Smooth muscle cell (in vitro differentiated cells): ENCODE measurements at regions not wholly inside any gene's neighbourhood (a gene's known extent, or its start where the extent isn't known, plus 50 kb on each side); places are given as distances from the start of the nearest gene placed in this dataset.

Experiments used
- DNase-seq: peaks from one replicate; lab custom pipeline; 2025; ENCODE audit not compliant: unreplicated experiment; lab: John Stamatoyannopoulos, UW
- H2AFZ ChIP-seq: fragments of 200-600 bp; sonication (generic); 2 replicates; pipeline ENCODE4 v1.6.0; 2016; ENCODE audit warnings: antibody characterized with exemption, low read depth, mild to moderate bottlenecking
- H3F3A ChIP-seq: fragments of 200-600 bp; sonication (generic); 2 replicates; pipeline ENCODE4 v1.6.0; 2017; ENCODE audit warnings: antibody characterized with exemption, low read depth
- H3K27ac ChIP-seq: fragments of 200-600 bp; sonication (generic); 2 replicates; pipeline ENCODE4 v1.5.1; 2016; ENCODE audit warnings: low read depth, mild to moderate bottlenecking
- H3K27me3 ChIP-seq: fragments of 200-600 bp; sonication (generic); 2 replicates; pipeline ENCODE4 v1.6.1; 2016; ENCODE audit warnings: low read depth, mild to moderate bottlenecking
- H3K36me3 ChIP-seq: fragments of 200-600 bp; sonication (generic); 2 replicates; pipeline ENCODE4 v1.5.1; 2016; ENCODE audit warnings: low read depth
- H3K4me1 ChIP-seq: fragments of 200-600 bp; sonication (generic); 2 replicates; pipeline ENCODE4 v1.5.1; 2016; ENCODE audit warnings: low read depth
- H3K4me2 ChIP-seq: fragments of 200-600 bp; sonication (generic); 2 replicates; pipeline ENCODE4 v1.6.0; 2016; ENCODE audit warnings: mild to moderate bottlenecking
- H3K4me3 ChIP-seq: fragments of 200-600 bp; sonication (generic); 2 replicates; pipeline ENCODE4 v1.5.1; 2016; ENCODE audit warnings: mild to moderate bottlenecking
- H3K79me2 ChIP-seq: fragments of 200-600 bp; sonication (generic); 2 replicates; pipeline ENCODE4 v1.6.0; 2016; ENCODE audit warnings: low read depth, mild to moderate bottlenecking
- H3K9ac ChIP-seq: fragments of 200-600 bp; sonication (generic); 2 replicates; pipeline ENCODE4 v1.6.0; 2016; ENCODE audit warnings: low read depth
- H3K9me3 ChIP-seq: fragments of 200-600 bp; sonication (generic); replicated peaks from 2 replicates; pipeline ENCODE4 v1.5.1; 2016; ENCODE audit warnings: low read depth
- H4K20me1 ChIP-seq: fragments of 200-600 bp; sonication (generic); 2 replicates; pipeline ENCODE4 v1.6.0; 2016; ENCODE audit warnings: low read depth
- CTCF ChIP-seq: fragments of 200-600 bp; sonication (generic); IDR thresholded peaks from 2 replicates; pipeline ENCODE4 v1.5.1; 2017; ENCODE audit warnings: borderline replicate concordance, mild to moderate bottlenecking, antibody characterized with exemption; ENCODE audit not compliant: insufficient read depth, poor library complexity, severe bottlenecking
- WGBS: methylation state at CpG from one replicate; pipeline ENCODE4 v1.1.7; 2016; ENCODE audit warnings: low lambda C conversion rate; 5-methylcytosine and 5-hydroxymethylcytosine counted together

DNA sequence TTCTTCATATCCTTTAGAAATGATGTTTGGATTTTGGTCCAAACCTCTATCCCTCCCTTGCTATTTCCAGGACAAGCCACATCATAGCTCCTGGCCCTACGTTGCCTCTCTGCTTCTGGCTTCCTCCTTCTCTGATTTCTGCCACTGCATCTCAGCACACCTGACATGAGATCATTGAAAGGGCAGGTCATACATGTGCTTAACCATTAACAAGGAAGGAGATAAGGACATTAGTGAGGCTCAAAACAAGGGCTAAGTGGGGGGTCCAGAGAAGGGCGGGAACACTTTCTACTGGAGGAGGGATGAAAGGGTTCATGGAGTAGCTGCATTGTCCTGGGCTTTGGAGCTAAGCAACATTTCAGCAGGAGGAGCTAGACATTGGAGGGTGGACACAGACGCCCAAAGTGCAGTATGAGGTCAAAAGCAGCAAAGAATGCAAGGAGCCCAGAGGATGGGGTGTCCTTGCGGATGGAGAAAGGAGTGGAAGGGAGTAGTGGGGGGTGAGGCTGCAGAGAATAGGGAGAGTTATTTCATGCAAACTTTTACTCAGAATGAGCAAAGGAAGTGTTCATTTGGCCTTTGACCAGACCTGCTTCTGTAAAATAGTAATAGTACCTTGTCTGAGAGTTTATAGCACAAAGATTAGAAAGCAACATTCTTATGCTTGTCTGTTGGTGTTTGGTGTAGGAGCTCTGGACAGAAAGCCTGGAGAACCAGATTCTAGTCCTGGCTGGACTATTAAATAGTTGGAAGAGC is 102.4 kb upstream of the CREB5 start:
- DNase-seq = no peak
- no peak overlapping the region for H3K4me2 ChIP-seq
- no peak overlapping the region for H3K9ac ChIP-seq
- H3F3A ChIP-seq = no peaks in the 10 kb centered on the region
- H3K9me3 ChIP-seq = no peaks in the 10 kb centered on the region
- H3K36me3 ChIP-seq = no peaks in the 10 kb centered on the region
- H3K4me3 ChIP-seq = no peak overlapping the region
- H3K79me2 ChIP-seq = no peaks in the 10 kb centered on the region
- TF ChIP-seq CTCF = no peak
- no peaks in the 10 kb centered on the region for H3K4me1 ChIP-seq
- H4K20me1 ChIP-seq = no peaks in the 10 kb centered on the region
- 70% methylated on average over 4 of the region's 4 CpGs for WGBS
- peaks cover 29% of the 10 kb centered on the region for H3K27me3 ChIP-seq
- H3K27ac ChIP-seq = no peak overlapping the region
- no peak overlapping the region for H2AFZ ChIP-seq

GRCh38 chr7:28310460-28310848 is 101.9 kb upstream of the CREB5 start:
- Histone ChIP-seq H3K9ac (no peak overlapping the region), H4K20me1 (no peaks in the 10 kb centered on the region), H3F3A (peaks cover under 1% of the 10 kb centered on the region), H3K4me1 (no peaks in the 10 kb centered on the region), H3K27ac (no peak overlapping the region), H3K4me2 (no peak overlapping the region), H3K36me3 (no peaks in the 10 kb centered on the region), H2AFZ (no peak overlapping the region), H3K9me3 (no peaks in the 10 kb centered on the region), H3K79me2 (no peaks in the 10 kb centered on the region), H3K27me3 (peaks cover 25% of the 10 kb centered on the region), H3K4me3 (no peak overlapping the region)
- TF ChIP-seq CTCF = no peak
- no peak for DNase-seq
- WGBS = 96% methylated on average over 6 of the region's 6 CpGs

- Histone ChIP-seq H3K36me3 (no peaks in the 10 kb centered on the region), H3K9me3 (no peaks in the 10 kb centered on the region), H3K79me2 (no peaks in the 10 kb centered on the region), H3K9ac (no peak overlapping the region), H3K4me3 (no peak overlapping the region), H3K4me2 (no peak overlapping the region), H3K4me1 (no peaks in the 10 kb centered on the region), H4K20me1 (no peaks in the 10 kb centered on the region), H3F3A (peaks cover 5% of the 10 kb centered on the region), H3K27me3 (peaks cover 19% of the 10 kb centered on the region), H3K27ac (no peak overlapping the region), H2AFZ (no peak overlapping the region)
- 66% methylated on average over 12 of the region's 12 CpGs for WGBS
- DNase-seq = no peak
- TF ChIP-seq CTCF = no peak
Observed at GRCh38 chr7:28311670-28312069, 100.6 kb upstream of the CREB5 start.

GRCh38 chr7:28312948-28313347 is 99.4 kb upstream of the CREB5 start:
- TF ChIP-seq CTCF = no peak
- WGBS = 93% methylated on average over 6 of the region's 6 CpGs
- Histone ChIP-seq H3F3A (peaks cover 15% of the 10 kb centered on the region), H3K27ac (no peak overlapping the region), H3K9me3 (no peaks in the 10 kb centered on the region), H3K9ac (no peak overlapping the region), H3K36me3 (no peaks in the 10 kb centered on the region), H3K4me2 (no peak overlapping the region), H3K79me2 (no peaks in the 10 kb centered on the region), H3K4me3 (no peak overlapping the region), H3K27me3 (peaks cover 19% of the 10 kb centered on the region), H2AFZ (no peak overlapping the region), H3K4me1 (no peaks in the 10 kb centered on the region), H4K20me1 (no peaks in the 10 kb centered on the region)
- DNase-seq = no peak
